K562 (cell line): ENCODE measurements at regions not wholly inside any gene's neighbourhood (a gene's known extent, or its start where the extent isn't known, plus 50 kb on each side); places are given as distances from the start of the nearest gene placed in this dataset.

Experiments
- ATF2 ChIP-seq: sonication (generic); formaldehyde crosslinking; IDR thresholded peaks from 2 replicates; pipeline ENCODE4 v1.8.1; 2022; ENCODE audit warnings: missing genetic modification reagents
- CEBPB ChIP-seq: fragments of 450-650 bp; IDR thresholded peaks from 2 replicates; pipeline ENCODE4 v1.6.1; 2016; ENCODE audit warnings: missing genetic modification characterization, missing compliant biosample characterization
- JUNB ChIP-seq: fragments of 450-650 bp; formaldehyde crosslinking; conservative IDR thresholded peaks from 2 replicates; pipeline ENCODE4 v1.4.0; 2020; ENCODE audit warnings: mild to moderate bottlenecking
- POLR2A ChIP-seq: fragments of 450-650 bp; conservative IDR thresholded peaks from 2 replicates; pipeline ENCODE4 v1.6.1; 2016
- RFX5 ChIP-seq: IDR thresholded peaks from 2 replicates; pipeline ENCODE4 v1.6.1; 2011; ENCODE audit warnings: low read depth, mild to moderate bottlenecking, improper control_type of control experiment, low read length
- SMAD3 ChIP-seq: fragments of 450-650 bp; formaldehyde crosslinking; conservative IDR thresholded peaks from 2 replicates; pipeline ENCODE4 v1.4.0; 2020; ENCODE audit warnings: mild to moderate bottlenecking
- ZNF274 ChIP-seq: IDR thresholded peaks from 2 replicates; pipeline ENCODE4 v1.6.1; 2011; ENCODE audit warnings: low read depth, mild to moderate bottlenecking, low read length, moderate library complexity, borderline replicate concordance
- ZNF354B ChIP-seq: fragments of 250-450 bp; sonication (Bioruptor Pico); IDR thresholded peaks from 2 replicates; pipeline ENCODE4 v1.4.0; 2020
- ZNF639 ChIP-seq, 2 experiments: fragments of 200-800 bp in 1 of 2; sonication (Bioruptor generic) in 1 of 2; sonication (generic) in 1 of 2; formaldehyde crosslinking in 1 of 2; IDR thresholded peaks in 1 of 2; conservative IDR thresholded peaks in 1 of 2; 2 replicates each; pipeline versions ENCODE4 v1.5.0 to v1.6.1; 2016 to 2020; ENCODE audit warnings: missing compliant biosample characterization in 1 of 2, missing genetic modification characterization in 1 of 2, missing genetic modification reagents in 1 of 2
- TF ChIP-seq, protein P1 (sequence below): sonication (generic); formaldehyde crosslinking; IDR thresholded peaks from 2 replicates; pipeline ENCODE4 v1.5.0; 2020; ENCODE audit warnings: missing genetic modification reagents
- TF ChIP-seq, protein P2 (sequence below), 3 experiments: IDR thresholded peaks in 2 of 3; conservative IDR thresholded peaks in 1 of 3; 2 replicates each; pipeline ENCODE4 v1.5.1; 2011 to 2012; ENCODE audit warnings: low read length in 3 of 3, mild to moderate bottlenecking in 3 of 3, control low read depth in 2 of 3, improper control_type of control experiment in 1 of 3, inconsistent platforms in 1 of 3, low read depth in 1 of 3, mixed read lengths in 1 of 3, moderate library complexity in 1 of 3; ENCODE audit not compliant: insufficient read depth in 2 of 3
- TF ChIP-seq, protein P3 (sequence below): sonication (generic); formaldehyde crosslinking; IDR thresholded peaks from 2 replicates; pipeline ENCODE4 v1.8.1; 2023; ENCODE audit warnings: missing genetic modification reagents, mild to moderate bottlenecking, borderline replicate concordance

- TF ChIP-seq ATF2 (CRISPR knock-in tag) (no peak), POLR2A (no peak), RFX5 (no peak), SMAD3 (CRISPR knock-in tag) (no peak), ZNF354B (no peak), ZNF639 (CRISPR knock-in tag; conservative IDR thresholded peaks at IDR 0.05 in 1 of 2, IDR thresholded peaks at IDR 0.05 in 1 of 2) (no peak), ZNF274 (no peak), JUNB (CRISPR knock-in tag) (no peak), CEBPB (tag) (no peak)
- TF ChIP-seq, protein P1, sequence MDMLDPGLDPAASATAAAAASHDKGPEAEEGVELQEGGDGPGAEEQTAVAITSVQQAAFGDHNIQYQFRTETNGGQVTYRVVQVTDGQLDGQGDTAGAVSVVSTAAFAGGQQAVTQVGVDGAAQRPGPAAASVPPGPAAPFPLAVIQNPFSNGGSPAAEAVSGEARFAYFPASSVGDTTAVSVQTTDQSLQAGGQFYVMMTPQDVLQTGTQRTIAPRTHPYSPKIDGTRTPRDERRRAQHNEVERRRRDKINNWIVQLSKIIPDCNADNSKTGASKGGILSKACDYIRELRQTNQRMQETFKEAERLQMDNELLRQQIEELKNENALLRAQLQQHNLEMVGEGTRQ (CRISPR knock-in tag), result no peak
- TF ChIP-seq, protein P2, sequence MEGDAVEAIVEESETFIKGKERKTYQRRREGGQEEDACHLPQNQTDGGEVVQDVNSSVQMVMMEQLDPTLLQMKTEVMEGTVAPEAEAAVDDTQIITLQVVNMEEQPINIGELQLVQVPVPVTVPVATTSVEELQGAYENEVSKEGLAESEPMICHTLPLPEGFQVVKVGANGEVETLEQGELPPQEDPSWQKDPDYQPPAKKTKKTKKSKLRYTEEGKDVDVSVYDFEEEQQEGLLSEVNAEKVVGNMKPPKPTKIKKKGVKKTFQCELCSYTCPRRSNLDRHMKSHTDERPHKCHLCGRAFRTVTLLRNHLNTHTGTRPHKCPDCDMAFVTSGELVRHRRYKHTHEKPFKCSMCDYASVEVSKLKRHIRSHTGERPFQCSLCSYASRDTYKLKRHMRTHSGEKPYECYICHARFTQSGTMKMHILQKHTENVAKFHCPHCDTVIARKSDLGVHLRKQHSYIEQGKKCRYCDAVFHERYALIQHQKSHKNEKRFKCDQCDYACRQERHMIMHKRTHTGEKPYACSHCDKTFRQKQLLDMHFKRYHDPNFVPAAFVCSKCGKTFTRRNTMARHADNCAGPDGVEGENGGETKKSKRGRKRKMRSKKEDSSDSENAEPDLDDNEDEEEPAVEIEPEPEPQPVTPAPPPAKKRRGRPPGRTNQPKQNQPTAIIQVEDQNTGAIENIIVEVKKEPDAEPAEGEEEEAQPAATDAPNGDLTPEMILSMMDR (IDR thresholded peaks at IDR 0.05 in 2 of 3, conservative IDR thresholded peaks at IDR 0.05 in 1 of 3; ENCODE audit: insufficient read depth in 2 of 3, low read depth in 1 of 3, low read length in 3 of 3), result no peak
- TF ChIP-seq, protein P3, sequence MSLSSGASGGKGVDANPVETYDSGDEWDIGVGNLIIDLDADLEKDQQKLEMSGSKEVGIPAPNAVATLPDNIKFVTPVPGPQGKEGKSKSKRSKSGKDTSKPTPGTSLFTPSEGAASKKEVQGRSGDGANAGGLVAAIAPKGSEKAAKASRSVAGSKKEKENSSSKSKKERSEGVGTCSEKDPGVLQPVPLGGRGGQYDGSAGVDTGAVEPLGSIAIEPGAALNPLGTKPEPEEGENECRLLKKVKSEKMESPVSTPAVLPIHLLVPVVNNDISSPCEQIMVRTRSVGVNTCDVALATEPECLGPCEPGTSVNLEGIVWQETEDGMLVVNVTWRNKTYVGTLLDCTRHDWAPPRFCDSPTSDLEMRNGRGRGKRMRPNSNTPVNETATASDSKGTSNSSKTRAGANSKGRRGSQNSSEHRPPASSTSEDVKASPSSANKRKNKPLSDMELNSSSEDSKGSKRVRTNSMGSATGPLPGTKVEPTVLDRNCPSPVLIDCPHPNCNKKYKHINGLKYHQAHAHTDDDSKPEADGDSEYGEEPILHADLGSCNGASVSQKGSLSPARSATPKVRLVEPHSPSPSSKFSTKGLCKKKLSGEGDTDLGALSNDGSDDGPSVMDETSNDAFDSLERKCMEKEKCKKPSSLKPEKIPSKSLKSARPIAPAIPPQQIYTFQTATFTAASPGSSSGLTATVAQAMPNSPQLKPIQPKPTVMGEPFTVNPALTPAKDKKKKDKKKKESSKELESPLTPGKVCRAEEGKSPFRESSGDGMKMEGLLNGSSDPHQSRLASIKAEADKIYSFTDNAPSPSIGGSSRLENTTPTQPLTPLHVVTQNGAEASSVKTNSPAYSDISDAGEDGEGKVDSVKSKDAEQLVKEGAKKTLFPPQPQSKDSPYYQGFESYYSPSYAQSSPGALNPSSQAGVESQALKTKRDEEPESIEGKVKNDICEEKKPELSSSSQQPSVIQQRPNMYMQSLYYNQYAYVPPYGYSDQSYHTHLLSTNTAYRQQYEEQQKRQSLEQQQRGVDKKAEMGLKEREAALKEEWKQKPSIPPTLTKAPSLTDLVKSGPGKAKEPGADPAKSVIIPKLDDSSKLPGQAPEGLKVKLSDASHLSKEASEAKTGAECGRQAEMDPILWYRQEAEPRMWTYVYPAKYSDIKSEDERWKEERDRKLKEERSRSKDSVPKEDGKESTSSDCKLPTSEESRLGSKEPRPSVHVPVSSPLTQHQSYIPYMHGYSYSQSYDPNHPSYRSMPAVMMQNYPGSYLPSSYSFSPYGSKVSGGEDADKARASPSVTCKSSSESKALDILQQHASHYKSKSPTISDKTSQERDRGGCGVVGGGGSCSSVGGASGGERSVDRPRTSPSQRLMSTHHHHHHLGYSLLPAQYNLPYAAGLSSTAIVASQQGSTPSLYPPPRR, result no peak
Measured at GRCh38 chr19:31118287-31118955, 230.8 kb downstream of the TSHZ3 start.
